ENCODE measurements at regions not wholly inside any gene's neighbourhood (a gene's known extent, or its start where the extent isn't known, plus 50 kb on each side); places are given as distances from the start of the nearest gene placed in this dataset.

DNA sequence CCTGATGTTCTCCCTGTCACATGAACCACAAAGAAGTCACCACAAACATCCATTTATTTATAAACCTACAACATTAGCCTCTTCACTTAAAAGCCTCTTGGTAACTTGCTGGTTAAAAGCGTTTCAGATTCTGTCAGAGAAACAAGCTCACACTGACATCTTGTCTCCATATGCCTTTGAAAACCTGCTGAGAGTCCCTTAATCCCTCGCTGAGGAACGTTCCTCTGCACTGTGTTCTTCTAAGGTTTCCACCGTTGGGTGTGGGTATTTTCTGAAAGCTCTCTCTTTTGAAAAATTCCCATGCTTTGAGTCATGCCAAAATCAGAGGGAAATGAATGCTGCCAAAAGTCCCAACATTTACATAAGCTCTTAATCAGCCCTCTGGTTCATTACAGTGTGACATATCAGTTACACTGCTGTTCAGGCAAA lies 149.8 kb downstream of the CCDC34 start:
- no peak for DNase-seq

DNA sequence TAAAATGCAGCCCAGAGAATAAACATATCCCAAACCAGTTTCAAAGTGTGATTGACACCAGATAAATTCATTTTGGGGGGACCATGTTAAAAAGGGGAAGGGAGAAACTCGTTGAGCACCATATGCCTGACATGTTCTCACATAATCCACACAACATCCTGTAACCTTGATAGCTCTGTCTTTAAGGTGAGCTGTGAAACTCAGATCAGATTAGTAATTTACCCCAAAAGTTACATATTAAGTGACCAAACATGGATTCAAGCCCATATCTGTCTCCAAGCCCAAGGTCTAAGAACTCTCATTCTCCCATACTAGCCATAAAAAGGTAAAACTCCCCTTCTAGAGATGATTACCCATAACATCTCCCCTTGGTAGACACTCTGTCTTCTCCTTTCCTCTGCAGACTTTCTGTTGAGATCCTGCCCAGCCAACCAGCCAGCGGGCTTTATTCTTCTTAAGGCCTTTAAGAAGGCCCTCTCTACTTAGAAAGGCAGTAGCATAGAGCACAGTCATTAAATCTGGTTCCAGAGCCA lies 150.7 kb downstream of the CCDC34 start:
- no peak for DNase-seq

DNA sequence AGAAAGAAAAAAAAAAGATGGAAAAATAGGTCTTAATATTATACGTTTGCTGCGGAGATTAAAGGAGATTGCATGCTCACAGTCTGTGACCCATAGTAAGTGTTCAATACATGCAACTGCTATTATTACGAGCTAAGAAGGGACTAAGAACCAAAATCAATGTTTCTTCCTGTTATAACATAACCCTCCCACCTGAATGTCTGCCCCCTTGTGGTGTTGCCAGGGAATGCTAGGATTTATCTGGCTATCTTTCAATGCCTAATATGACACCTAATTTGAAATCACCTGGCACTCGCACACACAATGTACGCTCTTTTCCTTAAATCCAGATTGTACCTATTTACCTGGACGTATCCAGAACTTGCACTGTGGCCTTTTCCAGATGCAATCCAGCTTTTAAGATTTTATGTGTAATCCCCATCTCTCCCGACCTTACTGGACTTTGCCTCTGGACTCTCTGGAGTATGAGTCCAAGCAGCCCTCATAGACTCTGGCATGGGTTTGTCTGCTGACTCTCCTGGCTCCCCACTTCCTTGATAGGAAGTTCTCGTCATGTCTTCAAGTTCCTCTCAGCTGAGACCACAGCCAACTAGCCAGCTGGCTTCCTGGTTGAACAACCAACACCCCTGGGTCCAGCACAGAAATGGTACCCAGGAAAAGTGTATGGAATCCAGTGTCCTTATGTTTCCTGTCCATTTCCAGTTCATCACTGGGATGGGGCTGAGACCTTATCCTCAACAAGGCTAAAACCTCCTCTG lies 151.5 kb downstream of the CCDC34 start:
- no peak for DNase-seq

DNA sequence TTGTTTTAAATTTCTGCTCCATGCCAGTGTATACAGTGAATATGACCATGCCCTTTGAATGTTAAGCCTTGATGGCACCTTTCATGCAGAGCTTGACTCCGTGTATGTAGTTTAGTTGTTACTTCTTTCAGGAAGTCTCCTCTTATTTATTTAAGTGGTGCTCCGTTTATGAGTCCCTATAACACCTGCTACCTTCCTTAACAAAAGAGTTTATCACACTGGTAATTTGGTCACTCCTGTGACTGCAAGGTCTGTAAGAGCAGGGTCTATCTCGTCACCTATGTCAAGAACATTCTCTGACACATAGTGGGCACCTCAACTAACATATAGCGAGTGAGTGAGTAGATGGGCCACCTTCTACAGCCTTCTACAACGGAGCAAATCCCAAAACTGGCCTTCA lies 152.5 kb downstream of the CCDC34 start:
- DNase-seq: no peak

DNA sequence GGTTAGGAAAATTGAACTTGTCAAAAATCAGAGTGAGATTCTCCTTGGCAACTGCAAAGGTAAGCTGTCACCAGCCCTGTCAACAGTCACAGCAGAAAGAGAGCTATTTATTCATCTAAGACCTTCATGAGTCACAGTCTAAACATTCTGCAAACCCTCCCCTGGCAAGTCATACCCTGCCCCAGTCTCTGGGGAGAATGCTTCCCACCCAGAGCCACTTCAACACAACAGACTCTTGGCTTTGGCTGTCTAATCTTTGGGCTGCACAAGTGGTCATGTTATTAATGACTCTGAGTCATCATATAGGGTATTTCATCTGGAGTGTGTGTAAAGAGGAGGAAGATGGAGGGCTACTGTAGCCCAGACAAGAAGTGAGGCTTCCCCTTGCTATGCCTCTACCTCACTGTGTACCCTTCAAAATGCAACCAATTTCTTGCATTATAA lies 153.4 kb downstream of the CCDC34 start:
- DNase-seq: peak; percentile 45

DNA sequence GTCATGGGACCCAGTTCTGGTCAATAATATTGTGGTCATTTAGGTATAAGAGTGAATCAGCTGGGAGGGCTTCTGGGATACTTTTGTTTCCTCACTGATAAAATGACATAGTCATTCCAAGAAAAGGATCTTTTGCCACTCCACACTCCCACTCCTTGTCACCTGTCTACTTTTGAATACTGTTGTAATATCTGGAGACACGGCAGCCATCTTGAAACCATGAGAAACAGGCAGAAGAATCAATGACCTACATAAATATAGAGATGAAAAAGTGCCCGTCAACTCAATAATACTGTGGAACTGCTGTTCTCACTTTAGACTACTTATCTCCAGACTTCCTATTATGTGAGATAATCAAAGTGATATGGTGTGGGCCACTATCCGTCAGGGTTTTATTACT lies 154.2 kb downstream of the CCDC34 start:
- no peak for DNase-seq

DNA sequence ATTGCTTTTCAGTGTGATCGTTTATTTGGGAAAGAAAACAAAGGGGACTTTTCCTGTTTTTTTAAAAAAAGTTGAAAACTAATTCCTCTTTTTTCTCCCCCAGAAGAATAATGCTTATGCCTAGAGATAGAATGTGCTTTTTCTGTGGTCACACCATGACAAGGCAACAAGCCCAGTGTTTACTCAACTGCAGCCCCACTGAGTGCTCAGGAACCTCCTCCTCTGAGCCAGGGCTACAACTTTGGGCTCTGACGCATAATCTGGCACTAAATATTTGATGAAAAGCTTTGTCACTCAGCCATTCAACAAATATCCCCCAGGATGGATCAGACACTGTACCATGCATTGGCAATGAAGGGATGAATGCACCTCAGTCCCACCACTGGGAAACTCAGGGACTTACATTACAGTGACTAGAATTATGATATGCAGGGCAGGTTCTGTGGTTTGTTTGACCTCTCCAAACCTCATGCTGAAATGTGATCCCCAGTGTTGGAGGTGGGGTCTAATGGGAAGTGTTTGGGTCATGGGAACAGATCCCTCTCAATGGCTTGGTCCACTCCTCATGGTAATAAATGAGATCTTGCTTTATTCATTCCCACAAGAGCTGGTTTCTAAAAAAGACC lies 155.9 kb downstream of the CCDC34 start:
- DNase-seq: no peak

DNA sequence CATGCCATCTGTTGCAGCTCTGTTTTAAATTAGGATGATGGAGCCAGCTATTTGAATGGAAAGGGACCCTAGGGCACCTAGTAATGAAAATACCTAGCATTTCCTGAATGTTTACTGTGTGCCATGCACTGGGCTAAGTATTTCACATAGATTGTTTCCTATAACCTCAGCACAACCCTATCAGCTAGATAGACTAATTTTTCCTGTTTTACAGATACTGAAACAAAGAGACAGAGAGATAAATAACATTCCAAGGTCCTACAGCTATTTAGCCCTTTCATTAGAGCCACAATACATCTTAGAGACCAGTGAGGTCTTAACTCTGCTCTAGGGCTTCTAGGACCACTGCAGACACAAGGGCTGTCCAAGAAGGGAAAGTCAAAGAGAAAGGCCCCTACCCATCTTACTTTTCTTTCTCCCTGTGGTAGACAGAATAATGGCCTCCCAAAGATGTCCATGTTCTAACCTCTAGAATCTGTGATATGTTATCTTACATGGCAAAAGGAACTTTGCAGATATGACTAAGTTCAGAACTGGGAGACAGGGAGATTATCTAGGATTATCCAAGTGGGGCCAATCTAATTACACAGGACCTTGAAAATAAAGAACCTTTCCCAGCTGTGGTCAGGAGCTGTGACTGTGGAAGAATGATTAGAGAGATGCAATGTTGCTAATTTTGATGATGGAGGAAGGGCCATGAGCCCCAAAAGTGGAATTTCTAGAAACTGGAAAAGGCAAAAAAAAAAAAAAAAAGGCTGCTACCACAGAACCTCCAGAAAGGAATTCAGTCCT lies 157.0 kb downstream of the CCDC34 start:
- no peak for DNase-seq

DNA sequence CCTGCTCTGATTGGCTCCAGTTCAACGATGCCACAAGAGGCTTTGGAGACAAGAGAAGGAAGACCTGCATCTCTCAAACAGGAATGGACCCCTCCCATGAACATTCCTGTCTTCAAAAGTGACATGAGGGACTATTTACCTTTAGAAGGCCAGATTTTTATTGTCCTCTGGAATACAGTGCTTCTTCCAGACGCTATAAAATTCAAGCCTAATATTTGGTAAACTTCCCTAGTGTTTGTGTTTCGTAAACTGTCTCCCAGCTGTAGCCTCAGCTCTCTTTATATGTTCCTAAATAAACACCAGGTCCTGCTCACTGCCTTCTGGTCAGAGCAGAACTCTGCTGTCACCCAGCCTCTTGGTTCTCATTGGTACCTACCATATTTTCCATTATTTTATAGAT lies 157.8 kb downstream of the CCDC34 start:
- DNase-seq: no peak

DNA sequence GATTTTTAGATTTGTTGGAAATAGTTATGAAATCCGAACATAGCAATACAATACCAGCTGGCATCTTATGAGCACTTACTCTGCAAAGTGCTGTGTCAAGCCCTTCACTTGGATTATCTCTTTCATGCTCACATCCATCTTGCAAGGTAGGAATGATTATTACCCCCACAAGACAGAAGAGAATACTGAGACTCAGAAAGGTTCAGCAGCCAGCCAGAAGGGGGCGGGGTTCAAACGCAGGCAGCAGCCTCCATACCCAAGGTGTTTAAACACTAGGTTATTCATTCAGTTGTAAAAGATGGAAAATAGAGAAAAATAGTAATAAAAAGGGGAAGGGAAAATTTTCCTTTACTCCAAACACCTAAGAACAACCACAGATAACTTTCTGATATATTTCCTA lies 158.5 kb downstream of the CCDC34 start:
- no peak for DNase-seq

DNA sequence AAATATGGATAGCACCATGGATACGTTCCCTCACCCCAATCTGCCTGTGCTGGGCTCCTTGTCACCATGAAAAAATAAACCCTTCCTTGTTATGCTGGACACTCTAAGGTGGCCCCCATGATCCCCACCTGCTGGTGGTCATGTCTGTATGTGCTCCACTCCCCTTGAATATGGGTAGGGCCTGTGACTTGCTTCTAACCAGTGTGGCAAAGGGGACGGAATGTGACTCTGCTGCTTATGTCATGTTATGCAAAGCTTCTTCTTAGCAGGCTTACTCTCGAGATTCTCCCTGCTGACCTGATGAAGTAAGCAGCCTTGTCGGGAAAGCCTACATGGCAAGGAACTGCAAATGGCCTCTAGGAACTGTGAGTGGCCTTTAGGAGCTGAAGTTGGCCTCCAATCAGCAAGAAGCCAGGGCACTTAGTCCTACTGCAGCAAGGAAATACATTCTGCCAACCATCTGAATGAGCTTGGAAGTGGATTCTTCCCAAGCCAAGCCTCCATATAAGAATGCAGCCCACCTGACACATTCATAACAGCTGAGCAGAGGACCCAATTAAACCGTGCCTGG lies 159.9 kb downstream of the CCDC34 start:
- DNase-seq: no peak

DNA sequence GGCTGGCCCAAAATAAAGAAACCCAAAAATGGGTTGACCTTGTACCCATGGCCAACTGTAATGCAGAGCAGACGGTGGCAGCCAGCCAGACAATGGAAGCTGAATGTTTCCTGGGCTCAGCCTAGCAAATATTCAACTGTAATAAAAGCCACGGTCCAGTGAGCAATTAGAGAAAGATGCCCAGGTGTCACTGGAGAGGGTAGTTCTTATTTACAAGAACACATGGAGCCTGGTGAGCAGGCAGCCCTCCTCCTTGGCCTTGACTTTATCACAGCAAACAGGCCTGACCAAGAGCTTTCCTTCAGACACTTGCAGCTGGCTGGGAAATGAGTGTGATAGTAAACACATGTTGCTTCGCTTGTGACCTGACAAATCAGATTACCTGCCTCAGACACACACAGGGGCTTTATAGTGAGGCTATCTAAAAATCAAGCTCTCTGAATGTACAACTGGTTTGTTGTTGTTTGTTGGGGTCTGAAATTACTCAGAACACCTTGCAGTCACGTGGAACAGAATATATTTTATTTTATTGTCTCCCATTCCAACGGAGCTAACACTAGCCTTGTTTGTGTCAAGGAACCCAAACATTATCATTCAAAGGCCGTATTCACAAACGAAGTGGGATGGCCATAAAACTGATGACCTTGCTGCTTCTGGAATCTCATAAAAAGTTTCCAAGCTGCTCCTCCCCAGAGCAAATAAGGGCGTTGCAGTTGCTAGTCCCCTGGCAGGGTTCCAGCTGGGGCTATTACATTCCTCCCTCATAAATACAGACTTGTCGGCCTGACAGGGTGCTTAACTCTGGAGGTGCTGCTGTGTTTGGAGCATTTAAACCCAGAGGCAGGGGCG lies 161.1 kb downstream of the BBOX1 start:
- peak; percentile 95 for DNase-seq

DNA sequence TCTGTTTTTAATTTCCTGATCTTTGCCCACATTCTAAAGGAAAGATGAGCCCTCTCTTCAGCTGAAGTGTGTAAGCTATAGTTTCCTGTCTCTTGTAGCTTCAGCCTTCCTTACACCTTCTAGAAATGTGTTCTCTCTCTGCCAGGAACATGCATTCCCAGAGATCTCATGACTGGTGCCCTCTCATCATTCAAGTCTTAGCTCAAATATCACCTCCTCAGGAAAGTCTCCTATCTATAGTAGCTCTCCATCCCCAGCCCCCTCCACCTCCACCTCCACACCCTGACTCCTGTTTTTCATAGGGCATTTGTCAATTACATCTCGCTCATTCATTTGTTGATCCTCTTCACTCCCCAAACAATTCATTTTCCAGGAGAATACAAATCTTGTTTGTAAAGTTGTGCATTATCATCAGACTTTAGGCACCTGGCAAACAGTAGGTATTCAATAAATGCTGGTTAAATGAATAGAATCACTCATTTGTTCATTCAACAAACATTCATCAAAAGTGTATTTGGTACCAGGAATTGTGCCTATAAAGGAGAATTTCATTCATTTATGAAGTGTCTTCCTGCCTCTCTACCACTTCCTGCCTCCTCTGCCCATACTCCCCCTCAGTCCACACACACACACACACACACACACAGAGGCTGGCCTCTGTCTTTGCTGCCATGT lies 160.3 kb downstream of the BBOX1 start:
- no peak for DNase-seq

DNA sequence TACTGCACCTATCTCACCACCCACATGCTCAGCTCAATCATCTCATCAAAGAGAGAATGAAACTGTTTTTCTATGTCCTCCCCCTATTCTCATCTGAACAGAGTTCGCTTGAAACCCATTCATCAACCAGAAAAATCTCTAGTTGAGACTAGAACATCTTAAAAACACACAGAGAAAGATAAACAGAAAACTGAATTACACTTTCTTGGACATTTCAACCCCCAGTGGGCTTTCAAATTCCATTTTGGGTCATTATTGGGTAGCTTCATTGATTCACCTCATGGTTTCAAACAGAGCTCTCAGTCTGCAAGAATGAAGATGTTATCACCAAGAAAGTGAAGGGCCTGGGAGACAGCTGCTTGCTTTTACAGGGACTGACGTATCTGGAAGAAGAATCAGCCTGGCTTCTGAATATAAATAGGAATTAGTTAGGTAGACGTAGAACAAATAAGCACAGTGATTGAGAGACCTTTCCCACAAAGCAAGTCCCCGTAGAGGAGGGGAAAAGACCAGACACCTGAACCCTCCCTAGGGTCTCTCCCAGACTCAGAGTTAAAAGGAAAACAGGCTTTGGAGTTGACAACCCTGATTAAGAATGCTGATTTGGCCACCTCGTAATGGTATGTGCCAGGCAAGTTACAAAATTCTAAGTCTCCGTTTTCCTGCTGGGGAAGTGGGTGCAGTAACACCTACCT lies 155.7 kb downstream of the BBOX1 start:
- DNase-seq: no peak

DNA sequence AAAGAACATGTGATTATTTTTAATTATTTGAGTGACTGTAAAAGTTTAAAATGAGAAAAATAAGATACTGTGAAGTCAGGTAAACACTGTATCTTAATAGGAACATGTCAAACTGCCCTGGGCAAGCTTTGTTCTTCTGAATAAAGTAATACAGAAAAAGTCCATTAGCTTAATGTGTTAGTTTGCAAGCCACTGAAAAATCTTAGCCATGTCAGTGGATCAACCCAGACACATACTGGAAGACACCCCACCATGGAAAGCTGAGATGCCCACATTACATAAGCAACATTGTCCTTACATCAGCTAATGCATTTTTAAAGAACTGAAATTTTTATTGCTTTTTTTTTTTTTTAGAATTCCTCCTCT lies 155.2 kb downstream of the BBOX1 start:
- no peak for DNase-seq

DNA sequence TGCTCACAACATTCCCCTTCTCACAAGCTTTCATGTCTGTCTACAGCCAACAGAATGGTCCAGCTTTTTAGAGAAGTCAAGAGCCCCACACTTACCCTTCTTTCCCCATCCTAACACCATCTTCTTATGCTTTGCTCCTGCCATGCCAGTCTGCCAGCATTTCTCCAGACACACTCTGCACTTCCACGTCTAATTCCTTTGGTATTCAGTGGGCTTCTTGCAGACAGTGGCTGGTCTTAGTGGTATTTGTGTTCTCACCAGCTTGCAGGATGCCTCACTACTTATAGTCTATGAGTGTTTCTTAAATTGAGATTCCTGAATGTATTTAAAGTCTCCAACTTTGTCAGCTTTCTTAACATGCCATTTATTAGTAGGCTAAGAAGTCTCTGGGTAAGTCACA lies 154.4 kb downstream of the BBOX1 start:
- no peak for DNase-seq

DNA sequence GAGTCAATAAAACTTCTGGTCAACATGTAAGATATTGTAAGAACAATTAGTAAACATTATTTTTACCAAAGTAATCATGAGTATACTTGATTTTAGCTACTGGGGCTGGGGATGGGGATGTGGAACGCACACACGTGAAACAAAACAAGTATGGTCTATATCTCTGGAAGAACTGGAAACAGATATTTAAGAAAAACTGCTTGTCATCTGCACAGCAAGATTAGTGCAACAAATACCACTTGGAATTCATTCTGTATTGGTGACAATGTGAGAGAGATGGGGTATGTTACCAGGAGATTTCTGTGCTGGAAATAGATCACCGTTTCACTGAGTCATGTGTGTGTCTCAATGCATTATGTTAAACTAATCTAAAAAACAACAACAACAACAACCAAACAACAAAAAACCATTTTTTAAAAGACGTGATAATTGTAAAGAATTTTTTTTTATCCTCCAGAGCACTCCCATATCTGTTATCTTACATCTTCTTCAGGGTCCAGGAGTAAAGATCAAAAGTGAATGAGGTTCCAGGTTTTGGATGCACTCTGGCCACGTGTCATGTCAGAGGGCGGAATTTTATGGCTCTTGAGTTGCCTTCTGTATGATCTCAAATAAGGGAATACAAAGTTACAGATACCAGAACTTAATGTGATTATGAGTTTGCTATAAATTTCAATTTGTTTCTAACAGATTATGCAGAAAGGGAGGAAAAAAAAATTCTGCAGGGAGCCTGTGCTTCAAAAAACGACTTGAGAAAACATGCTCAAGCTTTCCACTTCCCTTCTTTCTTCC lies 153.0 kb downstream of the BBOX1 start:
- no peak for DNase-seq

DNA sequence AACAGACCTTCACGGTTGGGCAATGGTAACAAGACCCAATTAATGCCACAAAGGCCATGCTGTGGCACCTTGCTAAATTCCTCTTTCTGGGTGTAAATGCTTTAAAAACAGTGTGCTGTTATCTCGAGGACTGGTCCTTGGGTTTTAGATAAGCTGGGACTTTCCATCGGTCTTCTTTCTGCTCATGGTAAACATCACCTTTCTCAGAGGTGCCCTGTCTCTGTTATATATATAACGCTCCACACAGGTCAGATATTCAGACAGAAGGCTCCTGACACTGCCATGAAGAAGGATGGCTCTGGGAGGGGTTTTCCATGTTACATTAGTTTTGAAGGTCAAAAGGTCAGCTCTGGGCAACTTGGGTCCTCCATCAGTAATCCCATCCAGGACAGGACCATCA lies 151.6 kb downstream of the BBOX1 start:
- no peak for DNase-seq

DNA sequence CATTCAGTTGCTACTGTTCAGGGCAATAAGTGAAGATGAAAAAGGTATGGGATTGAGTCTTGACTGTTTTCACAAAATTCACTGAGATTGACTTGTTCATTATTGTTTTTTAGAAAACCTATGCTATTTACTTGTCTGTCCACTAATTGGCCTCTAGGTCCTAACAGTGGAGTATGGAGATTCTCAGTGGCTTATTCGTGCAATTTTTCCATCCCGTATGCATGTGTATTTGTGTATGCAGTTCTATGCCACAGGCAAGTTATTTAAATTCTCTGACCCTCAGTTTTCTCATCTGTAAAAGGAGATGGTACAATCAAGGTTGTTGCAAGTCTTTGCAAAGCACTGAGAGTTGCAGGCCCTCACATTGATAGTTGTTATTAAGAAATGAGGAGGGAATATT lies 151.0 kb downstream of the BBOX1 start:
- no peak for DNase-seq

DNA sequence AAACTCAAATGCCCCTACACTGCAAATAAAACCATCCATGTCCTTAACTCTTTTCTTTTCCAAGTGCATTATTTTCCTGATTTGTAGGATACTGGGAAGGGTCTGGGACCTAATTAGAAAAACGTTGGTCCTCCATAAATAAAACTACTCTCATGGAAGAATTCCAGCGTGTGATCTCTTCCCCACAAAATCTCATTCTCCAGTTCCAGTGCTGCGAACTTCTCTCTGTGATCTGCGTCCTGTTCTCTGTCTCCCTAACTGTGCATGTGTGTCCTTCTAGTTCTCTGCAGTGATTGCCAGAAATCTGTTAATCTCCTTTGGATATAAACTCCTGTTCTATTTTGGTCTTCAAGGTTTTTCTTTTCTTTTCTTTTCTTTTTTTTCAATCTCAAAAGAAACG lies 148.1 kb downstream of the BBOX1 start:
- DNase-seq: no peak
